DND-41 (cell line): ENCODE measurements at regions not wholly inside any gene's neighbourhood (a gene's known extent, or its start where the extent isn't known, plus 50 kb on each side); places are given as distances from the start of the nearest gene placed in this dataset.

Source experiments
- CTCF ChIP-seq: IDR thresholded peaks from 2 replicates; pipeline ENCODE4 v1.5.1; 2012; ENCODE audit warnings: borderline replicate concordance, low read length, moderate library complexity, mild to moderate bottlenecking; ENCODE audit not compliant: poor library complexity, severe bottlenecking; ENCODE audit errors: extremely low read depth
- EZH2 ChIP-seq: IDR thresholded peaks from 3 replicates; pipeline ENCODE4 v1.6.1; 2012; ENCODE audit warnings: borderline replicate concordance, low read depth, mild to moderate bottlenecking, moderate library complexity, low read length, inconsistent platforms; ENCODE audit not compliant: severe bottlenecking

DNA sequence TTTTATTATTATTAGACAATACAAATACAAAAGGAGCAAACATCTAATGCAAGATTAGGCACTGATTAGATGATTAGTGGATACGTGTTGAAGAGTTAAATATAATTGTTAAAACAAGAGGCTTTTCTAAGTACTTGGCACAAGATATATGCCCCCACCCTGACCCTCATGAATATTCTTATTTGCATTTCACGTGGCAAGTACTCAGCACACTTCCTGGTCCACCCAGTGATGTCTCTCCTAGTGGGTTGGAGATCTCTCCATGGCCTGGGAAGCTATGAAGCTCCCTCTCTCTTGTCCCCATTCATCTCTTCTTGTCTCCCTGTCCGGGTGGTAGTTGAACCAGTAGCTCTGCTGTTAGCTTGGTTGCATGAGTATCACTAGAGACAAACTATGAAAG lies 375.3 kb downstream of the ADRA2A start:
- no peak for TF ChIP-seq CTCF
- no peak for TF ChIP-seq EZH2
